ENCODE measurements at regions not wholly inside any gene's neighbourhood (a gene's known extent, or its start where the extent isn't known, plus 50 kb on each side); places are given as distances from the start of the nearest gene placed in this dataset.

DNA sequence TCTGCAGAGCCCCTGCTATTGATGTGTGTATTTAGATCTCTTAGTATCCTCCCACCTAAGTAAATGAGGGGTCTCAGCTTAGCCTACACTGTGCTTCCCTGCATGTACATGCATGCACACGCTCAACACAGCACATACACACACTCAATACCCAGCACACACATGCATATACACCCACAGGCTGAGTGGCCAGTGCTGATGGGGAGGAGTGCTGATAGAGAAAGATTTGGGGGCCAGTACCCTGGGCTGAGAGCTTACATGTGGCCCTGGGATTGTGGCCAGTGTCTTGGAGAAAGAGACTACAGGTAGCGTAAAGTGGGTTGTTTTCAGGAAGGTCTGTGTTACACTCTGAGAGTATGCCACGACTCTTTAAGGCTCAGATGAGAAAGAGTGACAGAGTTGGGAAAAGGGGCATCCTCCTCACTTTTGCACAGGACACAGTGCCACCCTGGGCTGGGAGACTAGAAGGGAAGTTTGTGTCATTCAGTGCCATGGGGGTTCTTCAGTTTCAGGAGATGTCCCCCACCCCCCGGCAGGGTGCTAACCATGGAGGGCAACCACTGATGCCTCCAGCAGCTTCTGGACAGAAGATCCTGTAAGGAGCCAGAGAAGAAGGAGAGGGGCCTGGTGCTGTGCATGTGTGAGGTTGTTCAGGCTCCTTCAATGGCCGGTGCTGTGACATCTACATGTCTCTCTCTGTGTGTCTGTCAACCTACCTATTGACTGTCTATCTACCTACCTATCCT, 166.8 kb downstream of the RHOU start:
- no peak overlapping the region for H3K27ac ChIP-seq (ENCODE audit: low read depth, low read length, poor library complexity, severe bottlenecking)
- intact Hi-C loops (cut with micrococcal nuclease; ENCODE audit: unreplicated experiment), result no loop called here
- CTCF ChIA-PET, result no interaction called here
- TF ChIP-seq EZH2 (IDR thresholded peaks at IDR 0.05; ENCODE audit: borderline replicate concordance, low read depth, low read length, poor library complexity, severe bottlenecking), result no peak
- TF ChIP-seq, protein P1, sequence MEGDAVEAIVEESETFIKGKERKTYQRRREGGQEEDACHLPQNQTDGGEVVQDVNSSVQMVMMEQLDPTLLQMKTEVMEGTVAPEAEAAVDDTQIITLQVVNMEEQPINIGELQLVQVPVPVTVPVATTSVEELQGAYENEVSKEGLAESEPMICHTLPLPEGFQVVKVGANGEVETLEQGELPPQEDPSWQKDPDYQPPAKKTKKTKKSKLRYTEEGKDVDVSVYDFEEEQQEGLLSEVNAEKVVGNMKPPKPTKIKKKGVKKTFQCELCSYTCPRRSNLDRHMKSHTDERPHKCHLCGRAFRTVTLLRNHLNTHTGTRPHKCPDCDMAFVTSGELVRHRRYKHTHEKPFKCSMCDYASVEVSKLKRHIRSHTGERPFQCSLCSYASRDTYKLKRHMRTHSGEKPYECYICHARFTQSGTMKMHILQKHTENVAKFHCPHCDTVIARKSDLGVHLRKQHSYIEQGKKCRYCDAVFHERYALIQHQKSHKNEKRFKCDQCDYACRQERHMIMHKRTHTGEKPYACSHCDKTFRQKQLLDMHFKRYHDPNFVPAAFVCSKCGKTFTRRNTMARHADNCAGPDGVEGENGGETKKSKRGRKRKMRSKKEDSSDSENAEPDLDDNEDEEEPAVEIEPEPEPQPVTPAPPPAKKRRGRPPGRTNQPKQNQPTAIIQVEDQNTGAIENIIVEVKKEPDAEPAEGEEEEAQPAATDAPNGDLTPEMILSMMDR (conservative IDR thresholded peaks at IDR 0.05; ENCODE audit: low read depth, low read length), result no peak
- no peak for DNase-seq (ENCODE audit: low spot score)
- H3K9me3 ChIP-seq (ENCODE audit: low read depth, low read length, poor library complexity, severe bottlenecking), result no peaks in the 10 kb centered on the region
- no peaks in the 10 kb centered on the region for H3K27me3 ChIP-seq (replicated peaks; ENCODE audit: insufficient read depth, low read depth, low read length, poor library complexity)
- peaks cover 13% of the 10 kb centered on the region for H3K4me1 ChIP-seq (ENCODE audit: insufficient read depth, low read length, poor library complexity, severe bottlenecking)
- POLR2A ChIA-PET (ENCODE audit: low non-redundant PET), result no interaction called here
- no peak overlapping the region for H3K4me3 ChIP-seq (ENCODE audit: low read depth, low read length, poor library complexity, severe bottlenecking)
- no TSS peak for BruUV-seq (replicated peaks)
- no peaks in the 10 kb centered on the region for H3K36me3 ChIP-seq (ENCODE audit: insufficient read depth, low read length, poor library complexity, severe bottlenecking)

DNA sequence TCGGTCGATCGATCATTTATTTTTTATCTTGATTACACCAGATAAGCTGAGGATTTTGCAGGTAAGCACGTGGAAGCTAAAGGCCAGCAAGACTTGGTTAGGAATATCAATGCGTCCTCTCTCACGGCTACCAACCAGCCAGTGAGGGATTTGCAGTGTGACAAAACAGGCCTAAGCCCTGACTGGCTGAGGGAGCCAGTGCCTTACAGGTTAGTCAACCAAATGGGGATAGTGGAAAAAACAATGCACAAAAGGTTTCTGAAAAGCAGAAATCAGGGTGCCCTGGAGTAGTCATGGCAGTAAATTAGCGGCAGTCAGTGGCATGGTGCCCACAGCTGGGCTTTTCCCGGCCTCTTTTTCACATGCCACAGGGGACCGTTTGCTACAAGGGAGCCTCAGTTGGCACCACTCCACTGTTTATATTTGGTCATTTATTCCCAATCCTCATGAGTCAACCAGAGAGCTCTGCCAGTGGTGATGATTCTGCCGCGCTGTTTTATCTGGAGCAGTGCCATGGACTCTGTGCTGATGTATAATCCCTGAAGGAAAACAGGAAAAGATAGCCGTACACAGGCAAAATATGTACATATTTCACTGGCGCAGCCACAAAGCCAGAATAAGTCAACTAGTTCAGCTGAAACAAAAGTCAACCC, 167.6 kb downstream of the RHOU start:
- DNase-seq (ENCODE audit: low spot score), result peak; percentile 76
- Histone ChIP-seq H3K27me3 (replicated peaks; ENCODE audit: insufficient read depth, low read depth, low read length, poor library complexity) (no peaks in the 10 kb centered on the region), H3K9me3 (ENCODE audit: low read depth, low read length, poor library complexity, severe bottlenecking) (no peaks in the 10 kb centered on the region), H3K4me1 (ENCODE audit: insufficient read depth, low read length, poor library complexity, severe bottlenecking) (peaks cover 13% of the 10 kb centered on the region), H3K4me3 (ENCODE audit: low read depth, low read length, poor library complexity, severe bottlenecking) (no peak overlapping the region), H3K27ac (ENCODE audit: low read depth, low read length, poor library complexity, severe bottlenecking) (no peak overlapping the region), H3K36me3 (ENCODE audit: insufficient read depth, low read length, poor library complexity, severe bottlenecking) (no peaks in the 10 kb centered on the region)
- intact Hi-C loops (cut with micrococcal nuclease; ENCODE audit: unreplicated experiment), result no loop called here
- POLR2A ChIA-PET (ENCODE audit: low non-redundant PET), result no interaction called here
- no TSS peak for BruUV-seq (replicated peaks)
- CTCF ChIA-PET, result no interaction called here
- TF ChIP-seq, protein P1 (conservative IDR thresholded peaks at IDR 0.05; ENCODE audit: low read depth, low read length), result no peak
- no peak for TF ChIP-seq EZH2 (IDR thresholded peaks at IDR 0.05; ENCODE audit: borderline replicate concordance, low read depth, low read length, poor library complexity, severe bottlenecking)

DNA sequence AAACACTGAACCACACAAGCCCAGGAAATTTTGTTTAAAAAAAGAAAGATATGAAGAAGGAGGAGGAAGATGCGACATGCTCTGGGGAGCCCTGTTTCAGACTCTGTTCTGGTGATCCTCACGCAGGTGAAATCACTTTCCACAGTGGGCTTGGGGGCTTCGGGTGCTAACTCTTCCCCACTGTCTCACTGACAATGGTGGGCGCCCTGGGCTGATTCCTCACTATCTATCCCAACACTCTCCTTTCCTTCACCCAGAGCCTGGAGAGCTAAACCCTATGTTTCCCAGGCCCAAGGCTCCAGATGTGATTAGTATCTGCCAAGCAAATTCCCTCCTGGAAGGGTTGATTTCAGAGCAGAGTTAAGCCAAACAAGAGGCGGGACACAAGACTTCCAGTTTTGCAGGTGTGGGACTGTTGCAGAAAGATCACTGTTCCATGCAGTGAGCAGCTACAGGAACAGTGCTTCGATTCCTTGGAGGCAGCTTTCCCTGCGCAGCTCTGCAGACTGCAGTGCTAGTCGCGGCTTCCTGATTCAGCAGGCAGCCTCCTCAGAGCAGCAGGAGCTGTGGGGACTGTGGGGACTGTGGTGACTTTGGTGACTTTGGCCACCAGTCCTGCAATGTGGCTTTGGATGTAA, 168.3 kb downstream of the RHOU start:
- DNase-seq (ENCODE audit: low spot score), result no peak
- intact Hi-C loops (cut with micrococcal nuclease; ENCODE audit: unreplicated experiment), result no loop called here
- H3K4me3 ChIP-seq (ENCODE audit: low read depth, low read length, poor library complexity, severe bottlenecking), result no peak overlapping the region
- no peaks in the 10 kb centered on the region for H3K9me3 ChIP-seq (ENCODE audit: low read depth, low read length, poor library complexity, severe bottlenecking)
- TF ChIP-seq, protein P1 (conservative IDR thresholded peaks at IDR 0.05; ENCODE audit: low read depth, low read length), result no peak
- TF ChIP-seq EZH2 (IDR thresholded peaks at IDR 0.05; ENCODE audit: borderline replicate concordance, low read depth, low read length, poor library complexity, severe bottlenecking), result no peak
- no peaks in the 10 kb centered on the region for H3K36me3 ChIP-seq (ENCODE audit: insufficient read depth, low read length, poor library complexity, severe bottlenecking)
- ChIA-PET CTCF (no interaction called here), POLR2A (ENCODE audit: low non-redundant PET) (no interaction called here)
- H3K27ac ChIP-seq (ENCODE audit: low read depth, low read length, poor library complexity, severe bottlenecking), result no peak overlapping the region
- peaks cover 13% of the 10 kb centered on the region for H3K4me1 ChIP-seq (ENCODE audit: insufficient read depth, low read length, poor library complexity, severe bottlenecking)
- BruUV-seq (replicated peaks), result no TSS peak
- H3K27me3 ChIP-seq (replicated peaks; ENCODE audit: insufficient read depth, low read depth, low read length, poor library complexity), result no peaks in the 10 kb centered on the region
